IPS-11a (cell line): ENCODE measurements at regions not wholly inside any gene's neighbourhood (a gene's known extent, or its start where the extent isn't known, plus 50 kb on each side); places are given as distances from the start of the nearest gene placed in this dataset.

ENCODE experiments used
- H3K4me3 ChIP-seq: one replicate; pipeline ENCODE4 v1.5.1; 2013; ENCODE audit warnings: low read depth, low read length, control low read depth

- no peak overlapping the region for H3K4me3 ChIP-seq
These were observed 172.8 kb downstream of the PTGER3 start for GRCh38 chr1:70874818-70875217.

GRCh38 chr1:70877343-70877742 lies 170.3 kb downstream of the PTGER3 start:
- no peak overlapping the region for H3K4me3 ChIP-seq

GRCh38 chr1:70887936-70888335 lies 159.7 kb downstream of the PTGER3 start:
- H3K4me3 ChIP-seq, result no peak overlapping the region

GRCh38 chr1:70888722-70889121 lies 158.9 kb downstream of the PTGER3 start:
- no peak overlapping the region for H3K4me3 ChIP-seq

GRCh38 chr1:70890408-70890807 lies 157.2 kb downstream of the PTGER3 start:
- no peak overlapping the region for H3K4me3 ChIP-seq

- H3K4me3 ChIP-seq, result no peak overlapping the region
These were observed 156.4 kb downstream of the PTGER3 start for GRCh38 chr1:70891051-70891843.

- no peak overlapping the region for H3K4me3 ChIP-seq
These were observed 155.5 kb downstream of the PTGER3 start for GRCh38 chr1:70892140-70892539.

- no peak overlapping the region for H3K4me3 ChIP-seq
These were observed 154.7 kb downstream of the PTGER3 start for GRCh38 chr1:70892930-70893329.

GRCh38 chr1:70893381-70893780 lies 154.2 kb downstream of the PTGER3 start:
- H3K4me3 ChIP-seq, result no peak overlapping the region

GRCh38 chr1:70895531-70895930 lies 152.1 kb downstream of the PTGER3 start:
- no peak overlapping the region for H3K4me3 ChIP-seq

- H3K4me3 ChIP-seq, result no peak overlapping the region
These were observed 151.4 kb downstream of the PTGER3 start for GRCh38 chr1:70896224-70896623.

GRCh38 chr1:70897273-70897672 lies 150.3 kb downstream of the PTGER3 start:
- no peak overlapping the region for H3K4me3 ChIP-seq

- H3K4me3 ChIP-seq, result no peak overlapping the region
These were observed 147.9 kb downstream of the PTGER3 start for GRCh38 chr1:70899735-70900134.

GRCh38 chr1:70902211-70902610 lies 145.4 kb downstream of the PTGER3 start:
- no peak overlapping the region for H3K4me3 ChIP-seq

GRCh38 chr1:70906800-70907199 lies 140.8 kb downstream of the PTGER3 start:
- H3K4me3 ChIP-seq, result no peak overlapping the region

GRCh38 chr1:70907563-70908310 lies 139.9 kb downstream of the PTGER3 start:
- H3K4me3 ChIP-seq, result no peak overlapping the region

- no peak overlapping the region for H3K4me3 ChIP-seq
These were observed 138.3 kb downstream of the PTGER3 start for GRCh38 chr1:70909262-70909822.

- H3K4me3 ChIP-seq, result no peak overlapping the region
These were observed 137.6 kb downstream of the PTGER3 start for GRCh38 chr1:70910013-70910412.

- no peak overlapping the region for H3K4me3 ChIP-seq
These were observed 135.8 kb downstream of the PTGER3 start for GRCh38 chr1:70911861-70912260.

- H3K4me3 ChIP-seq, result no peak overlapping the region
These were observed 133.4 kb downstream of the PTGER3 start for GRCh38 chr1:70914224-70914623.

- no peak overlapping the region for H3K4me3 ChIP-seq
These were observed 132.2 kb downstream of the PTGER3 start for GRCh38 chr1:70915258-70916033.
